Upper lobe of left lung (tissue), 4 donors: ENCODE measurements at regions not wholly inside any gene's neighbourhood (a gene's known extent, or its start where the extent isn't known, plus 50 kb on each side); places are given as distances from the start of the nearest gene placed in this dataset.

Source experiments
- CTCF ChIP-seq, 6 experiments: fragments of 450-650 bp in 4 of 6; fragments of 200-600 bp in 2 of 6; sonication (generic) in 2 of 6; IDR thresholded peaks; one replicate each; pipeline ENCODE4 v1.5.1; 2016 to 2019; ENCODE audit warnings: antibody characterized with exemption in 6 of 6
- EP300 ChIP-seq, 4 donors: sonication (generic); formaldehyde crosslinking; IDR thresholded peaks; one replicate each; pipeline ENCODE4 v1.5.1; 2017; ENCODE audit warnings: antibody characterized with exemption in 4 of 4, control low read depth in 2 of 4
- POLR2A ChIP-seq, 4 donors: fragments of 450-650 bp; IDR thresholded peaks; one replicate each; pipeline ENCODE4 v1.5.1; 2016 to 2017; ENCODE audit warnings: antibody characterized with exemption in 4 of 4, mild to moderate bottlenecking in 2 of 4
- POLR2AphosphoS5 ChIP-seq, 2 donors: sonication (generic); formaldehyde crosslinking; IDR thresholded peaks; one replicate each; pipeline ENCODE4 v1.5.1; 2017; ENCODE audit warnings: antibody characterized with exemption in 2 of 2

- TF ChIP-seq EP300 (IDR thresholded peaks at IDR 0.05) (no peak), CTCF (IDR thresholded peaks at IDR 0.05) (no peak), POLR2A (IDR thresholded peaks at IDR 0.05) (no peak), POLR2AphosphoS5 (IDR thresholded peaks at IDR 0.05) (no peak)
Observed at GRCh38 chr1:57485643-57486042, 61.8 kb upstream of the DAB1 start.
